GM19043 (cell line): ENCODE measurements at regions not wholly inside any gene's neighbourhood (a gene's known extent, or its start where the extent isn't known, plus 50 kb on each side); places are given as distances from the start of the nearest gene placed in this dataset.
"Not testable (repeated sequence)": the region's sequence is repeated elsewhere in the genome, so short reads cannot be mapped to it uniquely, and the experiment has no call there.

ENCODE experiments used
- ATAC-seq: cut with Tn5 transposase; IDR thresholded peaks from one replicate; pipeline ENCODE4 v1.9.1; 2021; ENCODE audit warnings: low read depth; ENCODE audit not compliant: unreplicated experiment

- ATAC-seq: no peak
These were observed 345.3 kb downstream of the NR2F1-AS1 start for GRCh38 chr5:93235761-93236160.

GRCh38 chr5:93226202-93226735 lies 354.8 kb downstream of the NR2F1-AS1 start:
- no peak for ATAC-seq

GRCh38 chr5:93225748-93226147 lies 355.3 kb downstream of the NR2F1-AS1 start:
- no peak for ATAC-seq

GRCh38 chr5:93224624-93225023 lies 356.4 kb downstream of the NR2F1-AS1 start:
- no peak for ATAC-seq

- ATAC-seq: no peak
These were observed 359.2 kb downstream of the NR2F1-AS1 start for GRCh38 chr5:93221773-93222172.

- ATAC-seq: no peak
These were observed 360.6 kb downstream of the NR2F1-AS1 start for GRCh38 chr5:93220431-93220830.

- ATAC-seq: no peak
These were observed 361.3 kb downstream of the NR2F1-AS1 start for GRCh38 chr5:93219641-93220145.

- not testable (repeated sequence) for ATAC-seq
These were observed 367.8 kb downstream of the NR2F1-AS1 start for GRCh38 chr5:93213111-93213794.

- ATAC-seq: no peak
These were observed 371.5 kb downstream of the NR2F1-AS1 start for GRCh38 chr5:93209476-93209875.

- ATAC-seq: no peak
These were observed 372.8 kb downstream of the NR2F1-AS1 start for GRCh38 chr5:93208141-93208751.

- ATAC-seq: no peak
These were observed 374.8 kb downstream of the NR2F1-AS1 start for GRCh38 chr5:93206203-93206602.

GRCh38 chr5:93201061-93201460 lies 380.0 kb downstream of the NR2F1-AS1 start:
- ATAC-seq: no peak

- ATAC-seq: no peak
These were observed 384.0 kb downstream of the NR2F1-AS1 start for GRCh38 chr5:93196986-93197385.

GRCh38 chr5:93193431-93194347 lies 387.3 kb downstream of the NR2F1-AS1 start:
- ATAC-seq: no peak

- ATAC-seq: no peak
These were observed 388.3 kb downstream of the NR2F1-AS1 start for GRCh38 chr5:93192683-93193082.

GRCh38 chr5:93192087-93192486 lies 388.9 kb downstream of the NR2F1-AS1 start:
- no peak for ATAC-seq

GRCh38 chr5:93191035-93191817 lies 389.8 kb downstream of the NR2F1-AS1 start:
- ATAC-seq: no peak

- ATAC-seq: no peak
These were observed 391.3 kb downstream of the NR2F1-AS1 start for GRCh38 chr5:93189707-93190120.

GRCh38 chr5:93188876-93189485 lies 392.0 kb downstream of the NR2F1-AS1 start:
- ATAC-seq: no peak
